ENCODE measurements at regions not wholly inside any gene's neighbourhood (a gene's known extent, or its start where the extent isn't known, plus 50 kb on each side); places are given as distances from the start of the nearest gene placed in this dataset.

DNA sequence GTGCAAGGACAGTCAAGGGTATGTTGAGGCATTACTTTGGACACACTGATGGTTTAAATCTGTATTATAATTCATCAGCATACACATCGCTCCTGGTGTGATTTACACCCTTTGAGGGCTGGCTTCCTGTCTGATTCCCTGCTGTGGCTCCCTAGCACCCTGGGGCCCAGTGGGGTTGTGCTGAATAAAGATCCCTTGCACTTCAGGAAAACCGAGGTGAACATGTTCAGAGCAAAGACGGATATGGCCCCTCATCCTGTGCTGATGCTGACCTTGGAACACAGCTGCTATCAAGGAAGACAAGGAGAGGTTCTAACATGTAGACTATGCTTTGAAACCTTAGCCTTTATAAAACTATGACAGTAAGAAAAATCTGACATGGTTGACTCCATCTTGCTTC lies 84.6 kb upstream of the UNC5B start:
- no peak for TF ChIP-seq YY1 (IDR thresholded peaks at IDR 0.05; ENCODE audit: low read depth)
- TF ChIP-seq, protein P1, sequence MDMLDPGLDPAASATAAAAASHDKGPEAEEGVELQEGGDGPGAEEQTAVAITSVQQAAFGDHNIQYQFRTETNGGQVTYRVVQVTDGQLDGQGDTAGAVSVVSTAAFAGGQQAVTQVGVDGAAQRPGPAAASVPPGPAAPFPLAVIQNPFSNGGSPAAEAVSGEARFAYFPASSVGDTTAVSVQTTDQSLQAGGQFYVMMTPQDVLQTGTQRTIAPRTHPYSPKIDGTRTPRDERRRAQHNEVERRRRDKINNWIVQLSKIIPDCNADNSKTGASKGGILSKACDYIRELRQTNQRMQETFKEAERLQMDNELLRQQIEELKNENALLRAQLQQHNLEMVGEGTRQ (IDR thresholded peaks at IDR 0.05; ENCODE audit: borderline replicate concordance, low read depth, low read length) = no peak
- TF ChIP-seq, protein P2, sequence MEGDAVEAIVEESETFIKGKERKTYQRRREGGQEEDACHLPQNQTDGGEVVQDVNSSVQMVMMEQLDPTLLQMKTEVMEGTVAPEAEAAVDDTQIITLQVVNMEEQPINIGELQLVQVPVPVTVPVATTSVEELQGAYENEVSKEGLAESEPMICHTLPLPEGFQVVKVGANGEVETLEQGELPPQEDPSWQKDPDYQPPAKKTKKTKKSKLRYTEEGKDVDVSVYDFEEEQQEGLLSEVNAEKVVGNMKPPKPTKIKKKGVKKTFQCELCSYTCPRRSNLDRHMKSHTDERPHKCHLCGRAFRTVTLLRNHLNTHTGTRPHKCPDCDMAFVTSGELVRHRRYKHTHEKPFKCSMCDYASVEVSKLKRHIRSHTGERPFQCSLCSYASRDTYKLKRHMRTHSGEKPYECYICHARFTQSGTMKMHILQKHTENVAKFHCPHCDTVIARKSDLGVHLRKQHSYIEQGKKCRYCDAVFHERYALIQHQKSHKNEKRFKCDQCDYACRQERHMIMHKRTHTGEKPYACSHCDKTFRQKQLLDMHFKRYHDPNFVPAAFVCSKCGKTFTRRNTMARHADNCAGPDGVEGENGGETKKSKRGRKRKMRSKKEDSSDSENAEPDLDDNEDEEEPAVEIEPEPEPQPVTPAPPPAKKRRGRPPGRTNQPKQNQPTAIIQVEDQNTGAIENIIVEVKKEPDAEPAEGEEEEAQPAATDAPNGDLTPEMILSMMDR (IDR thresholded peaks at IDR 0.05) = no peak
- TF ChIP-seq TCF12 (IDR thresholded peaks at IDR 0.05) = no peak
- TF ChIP-seq GABPA (IDR thresholded peaks at IDR 0.05; ENCODE audit: low read depth) = no peak
- no peak for TF ChIP-seq MXI1 (IDR thresholded peaks at IDR 0.05; ENCODE audit: low read depth, low read length)
- TF ChIP-seq, protein P3, sequence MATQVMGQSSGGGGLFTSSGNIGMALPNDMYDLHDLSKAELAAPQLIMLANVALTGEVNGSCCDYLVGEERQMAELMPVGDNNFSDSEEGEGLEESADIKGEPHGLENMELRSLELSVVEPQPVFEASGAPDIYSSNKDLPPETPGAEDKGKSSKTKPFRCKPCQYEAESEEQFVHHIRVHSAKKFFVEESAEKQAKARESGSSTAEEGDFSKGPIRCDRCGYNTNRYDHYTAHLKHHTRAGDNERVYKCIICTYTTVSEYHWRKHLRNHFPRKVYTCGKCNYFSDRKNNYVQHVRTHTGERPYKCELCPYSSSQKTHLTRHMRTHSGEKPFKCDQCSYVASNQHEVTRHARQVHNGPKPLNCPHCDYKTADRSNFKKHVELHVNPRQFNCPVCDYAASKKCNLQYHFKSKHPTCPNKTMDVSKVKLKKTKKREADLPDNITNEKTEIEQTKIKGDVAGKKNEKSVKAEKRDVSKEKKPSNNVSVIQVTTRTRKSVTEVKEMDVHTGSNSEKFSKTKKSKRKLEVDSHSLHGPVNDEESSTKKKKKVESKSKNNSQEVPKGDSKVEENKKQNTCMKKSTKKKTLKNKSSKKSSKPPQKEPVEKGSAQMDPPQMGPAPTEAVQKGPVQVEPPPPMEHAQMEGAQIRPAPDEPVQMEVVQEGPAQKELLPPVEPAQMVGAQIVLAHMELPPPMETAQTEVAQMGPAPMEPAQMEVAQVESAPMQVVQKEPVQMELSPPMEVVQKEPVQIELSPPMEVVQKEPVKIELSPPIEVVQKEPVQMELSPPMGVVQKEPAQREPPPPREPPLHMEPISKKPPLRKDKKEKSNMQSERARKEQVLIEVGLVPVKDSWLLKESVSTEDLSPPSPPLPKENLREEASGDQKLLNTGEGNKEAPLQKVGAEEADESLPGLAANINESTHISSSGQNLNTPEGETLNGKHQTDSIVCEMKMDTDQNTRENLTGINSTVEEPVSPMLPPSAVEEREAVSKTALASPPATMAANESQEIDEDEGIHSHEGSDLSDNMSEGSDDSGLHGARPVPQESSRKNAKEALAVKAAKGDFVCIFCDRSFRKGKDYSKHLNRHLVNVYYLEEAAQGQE (IDR thresholded peaks at IDR 0.05; ENCODE audit: low read depth, low read length) = no peak
- TF ChIP-seq FOXJ3 (CRISPR knock-in tag; IDR thresholded peaks at IDR 0.05) = no peak
- TF ChIP-seq, protein P4, sequence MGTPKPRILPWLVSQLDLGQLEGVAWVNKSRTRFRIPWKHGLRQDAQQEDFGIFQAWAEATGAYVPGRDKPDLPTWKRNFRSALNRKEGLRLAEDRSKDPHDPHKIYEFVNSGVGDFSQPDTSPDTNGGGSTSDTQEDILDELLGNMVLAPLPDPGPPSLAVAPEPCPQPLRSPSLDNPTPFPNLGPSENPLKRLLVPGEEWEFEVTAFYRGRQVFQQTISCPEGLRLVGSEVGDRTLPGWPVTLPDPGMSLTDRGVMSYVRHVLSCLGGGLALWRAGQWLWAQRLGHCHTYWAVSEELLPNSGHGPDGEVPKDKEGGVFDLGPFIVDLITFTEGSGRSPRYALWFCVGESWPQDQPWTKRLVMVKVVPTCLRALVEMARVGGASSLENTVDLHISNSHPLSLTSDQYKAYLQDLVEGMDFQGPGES (IDR thresholded peaks at IDR 0.05; ENCODE audit: low read depth, low read length) = no peak
- no peak for TF ChIP-seq EP300 (IDR thresholded peaks at IDR 0.05; ENCODE audit: borderline replicate concordance in 1 of 2, low read depth in 1 of 2, low read length in 1 of 2)
